BLaER1 treated with 17β-estradiol and CSF1 and Interleukin-3, amounts not matched to agents 10 nM and 100 nM (cell line): ENCODE measurements at regions not wholly inside any gene's neighbourhood (a gene's known extent, or its start where the extent isn't known, plus 50 kb on each side); places are given as distances from the start of the nearest gene placed in this dataset.

Experiments used
- H3K27ac ChIP-seq, 11 experiments: shearing (Covaris generic); formaldehyde crosslinking; 2 replicates each; pipeline ENCODE4 v1.8.1; 2022
- H3K27me3 ChIP-seq, 11 experiments: shearing (Covaris generic); formaldehyde crosslinking; 2 replicates each; pipeline ENCODE4 v1.8.1; 2022
- H3K36me3 ChIP-seq, 11 experiments: shearing (Covaris generic); formaldehyde crosslinking; 2 replicates each; pipeline ENCODE4 v1.8.1; 2022
- H3K4me1 ChIP-seq, 10 experiments: shearing (Covaris generic); formaldehyde crosslinking; 2 replicates each; pipeline ENCODE4 v1.8.1; 2022
- H3K4me2 ChIP-seq, 11 experiments: shearing (Covaris generic); formaldehyde crosslinking; 2 replicates each; pipeline ENCODE4 v1.8.1; 2022
- H3K4me3 ChIP-seq, 10 experiments: shearing (Covaris generic); formaldehyde crosslinking; 2 replicates each; pipeline ENCODE4 v1.8.1; 2022
- H3K9ac ChIP-seq, 11 experiments: shearing (Covaris generic); formaldehyde crosslinking; 2 replicates each; pipeline ENCODE4 v1.8.1; 2022
- H3K9me3 ChIP-seq, 11 experiments: shearing (Covaris generic); formaldehyde crosslinking; replicated peaks in 1 of 11; 2 replicates each; pipeline ENCODE4 v1.8.1; 2022
- H4K20me1 ChIP-seq, 11 experiments: shearing (Covaris generic); formaldehyde crosslinking; 2 replicates each; pipeline ENCODE4 v1.8.1; 2022
- Cebpa-rat ChIP-seq, 11 experiments: shearing (Covaris generic); IDR thresholded peaks; 2 replicates each; pipeline ENCODE4 v1.8.1; 2022

DNA sequence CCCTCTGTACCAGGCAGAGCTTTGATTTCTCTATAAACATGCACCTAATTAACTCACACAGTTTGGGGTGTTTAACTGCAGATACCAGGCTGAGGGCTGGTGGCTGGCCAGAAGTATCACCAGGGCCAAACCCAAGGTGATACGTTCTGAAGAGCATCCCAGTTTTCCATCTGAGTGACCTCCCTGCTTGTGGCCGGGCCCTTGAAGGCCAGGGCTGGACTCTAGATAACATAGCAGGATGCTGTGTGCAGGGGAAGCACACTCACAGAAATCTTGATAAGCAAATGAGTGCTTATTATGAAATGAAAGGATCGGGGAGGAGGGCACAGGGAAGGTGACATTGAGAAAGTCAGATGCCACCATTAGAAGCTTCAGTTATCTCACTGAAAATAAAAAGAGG is 582.4 kb downstream of the BRINP1 start:
- H3K4me1 ChIP-seq: no peaks in the 10 kb centered on the region

DNA sequence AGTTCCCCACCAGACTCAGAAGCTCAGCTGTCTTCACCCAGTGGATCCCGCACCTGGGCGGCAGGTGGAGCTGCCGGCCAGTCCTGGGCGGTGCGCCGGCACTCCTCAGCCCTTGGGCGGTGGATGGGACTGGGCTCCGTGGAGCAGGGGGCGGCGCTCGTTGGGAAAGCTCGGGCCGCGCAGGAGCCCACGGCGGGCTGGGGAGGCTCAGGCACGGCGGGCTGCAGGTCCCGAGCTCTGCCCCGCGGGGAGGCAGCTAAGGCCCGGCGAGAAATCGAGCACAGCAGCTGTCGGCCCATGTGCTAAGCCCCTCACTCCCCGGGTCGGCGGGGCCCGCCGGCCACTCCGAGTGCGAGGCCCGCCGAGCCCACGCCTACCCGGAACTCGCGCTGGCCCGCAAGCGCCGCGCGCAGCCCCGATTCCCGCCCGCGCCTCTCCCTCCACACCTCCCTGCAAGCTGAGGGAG is 560.0 kb downstream of the BRINP1 start:
- Histone ChIP-seq H3K27me3 (no peaks in the 10 kb centered on the region), H3K9ac (no peak overlapping the region), H4K20me1 (no peaks in the 10 kb centered on the region), H3K4me3 (no peak overlapping the region), H3K36me3 (no peaks in the 10 kb centered on the region), H3K9me3 (peaks cover 12 to 19% (median 13%) of the 10 kb centered on the region in 11 experiments; a peak in 20 of 22 replicates), H3K4me1 (no peaks in the 10 kb centered on the region), H3K27ac (no peak overlapping the region), H3K4me2 (no peak overlapping the region)
- TF ChIP-seq Cebpa-rat (IDR thresholded peaks at IDR 0.05): no peak

More for the DNA sequence above, 582.4 kb downstream of the BRINP1 start:
- no peaks in the 10 kb centered on the region for H3K9me3 ChIP-seq
- H3K9ac ChIP-seq: no peak overlapping the region
- H3K27me3 ChIP-seq: no peaks in the 10 kb centered on the region
- H3K4me2 ChIP-seq: no peak overlapping the region
- no peaks in the 10 kb centered on the region for H3K36me3 ChIP-seq
- H3K4me3 ChIP-seq: no peak overlapping the region
- H4K20me1 ChIP-seq: no peaks in the 10 kb centered on the region
- TF ChIP-seq Cebpa-rat (IDR thresholded peaks at IDR 0.05): no peak
- no peak overlapping the region for H3K27ac ChIP-seq

DNA sequence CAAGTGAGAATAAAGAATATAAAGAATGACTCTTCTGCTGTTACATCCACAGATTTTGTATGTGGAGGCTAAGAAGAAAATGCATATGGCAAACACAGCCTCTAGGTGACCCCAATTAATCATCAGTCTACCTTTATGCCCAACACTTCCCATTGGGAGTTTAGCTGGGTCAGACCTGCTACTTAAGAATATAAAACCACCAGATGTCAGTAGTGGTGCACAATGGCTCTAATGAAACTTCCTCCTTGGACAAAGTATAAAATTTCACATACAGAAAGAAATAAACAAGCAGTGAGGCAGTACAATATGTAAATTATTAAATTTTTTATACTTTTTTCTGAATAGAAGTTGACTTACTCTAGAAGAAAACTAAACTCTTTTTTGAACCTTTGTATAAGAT is 539.9 kb downstream of the BRINP1 start:
- no peak overlapping the region for H3K27ac ChIP-seq
- no peaks in the 10 kb centered on the region for H3K36me3 ChIP-seq
- H3K4me1 ChIP-seq: no peaks in the 10 kb centered on the region
- H3K4me2 ChIP-seq: no peak overlapping the region
- TF ChIP-seq Cebpa-rat (IDR thresholded peaks at IDR 0.05): no peak
- H3K4me3 ChIP-seq: no peak overlapping the region
- no peaks in the 10 kb centered on the region for H3K9me3 ChIP-seq
- no peak overlapping the region for H3K9ac ChIP-seq
- H4K20me1 ChIP-seq: no peaks in the 10 kb centered on the region
- no peaks in the 10 kb centered on the region for H3K27me3 ChIP-seq

DNA sequence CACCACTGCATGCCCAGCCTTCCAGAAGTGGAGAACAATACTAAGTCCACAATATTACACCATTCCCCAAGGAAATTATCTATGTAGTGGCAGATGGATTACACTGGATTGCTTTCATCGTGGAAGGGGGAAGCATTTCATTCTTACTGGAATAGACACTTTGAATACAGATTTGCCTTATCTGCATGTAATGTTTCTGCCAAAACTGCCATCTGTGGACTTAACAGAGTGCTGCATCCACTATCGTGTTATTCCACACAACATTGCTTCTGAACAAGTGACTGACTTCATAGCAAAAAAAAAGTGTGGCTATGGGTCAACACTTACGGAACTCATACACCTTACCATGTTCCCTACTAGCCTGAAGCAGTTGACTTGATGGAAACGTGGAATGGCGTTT is 536.9 kb downstream of the BRINP1 start:
- H3K9me3 ChIP-seq: peaks cover 11 to 17% (median 14%) of the 10 kb centered on the region in 11 experiments; a peak in 21 of 22 replicates
- H3K4me3 ChIP-seq: no peak overlapping the region
- H3K4me2 ChIP-seq: no peak overlapping the region
- no peaks in the 10 kb centered on the region for H3K4me1 ChIP-seq
- no peak overlapping the region for H3K9ac ChIP-seq
- TF ChIP-seq Cebpa-rat (IDR thresholded peaks at IDR 0.05): no peak
- no peaks in the 10 kb centered on the region for H4K20me1 ChIP-seq
- no peaks in the 10 kb centered on the region for H3K36me3 ChIP-seq
- no peaks in the 10 kb centered on the region for H3K27me3 ChIP-seq
- no peak overlapping the region for H3K27ac ChIP-seq

- Histone ChIP-seq H3K4me1 (no peaks in the 10 kb centered on the region), H3K9me3 (peaks cover 11 to 17% (median 14%) of the 10 kb centered on the region in 11 experiments; a peak in 21 of 22 replicates), H3K36me3 (no peaks in the 10 kb centered on the region), H3K27me3 (no peaks in the 10 kb centered on the region), H3K9ac (no peak overlapping the region), H3K27ac (no peak overlapping the region), H3K4me2 (no peak overlapping the region), H3K4me3 (no peak overlapping the region), H4K20me1 (no peaks in the 10 kb centered on the region)
- no peak for TF ChIP-seq Cebpa-rat (IDR thresholded peaks at IDR 0.05)
Measured at GRCh38 chr9:118836891-118837290, 532.3 kb downstream of the BRINP1 start.

- H3K4me2 ChIP-seq: no peak overlapping the region
- no peaks in the 10 kb centered on the region for H3K4me1 ChIP-seq
- no peaks in the 10 kb centered on the region for H3K9me3 ChIP-seq
- no peaks in the 10 kb centered on the region for H3K27me3 ChIP-seq
- no peaks in the 10 kb centered on the region for H3K36me3 ChIP-seq
- no peak overlapping the region for H3K4me3 ChIP-seq
- no peaks in the 10 kb centered on the region for H4K20me1 ChIP-seq
- TF ChIP-seq Cebpa-rat (IDR thresholded peaks at IDR 0.05): no peak
- no peak overlapping the region for H3K9ac ChIP-seq
- H3K27ac ChIP-seq: no peak overlapping the region
Measured at GRCh38 chr9:118871531-118871930, 497.7 kb downstream of the BRINP1 start.

GRCh38 chr9:118882684-118883083 is 486.6 kb downstream of the BRINP1 start:
- no peaks in the 10 kb centered on the region for H3K27me3 ChIP-seq

GRCh38 chr9:118883411-118883810 is 485.8 kb downstream of the BRINP1 start:
- no peaks in the 10 kb centered on the region for H3K36me3 ChIP-seq
- H3K4me2 ChIP-seq: no peak overlapping the region
- H3K4me3 ChIP-seq: no peak overlapping the region
- no peaks in the 10 kb centered on the region for H3K27me3 ChIP-seq
- no peak for TF ChIP-seq Cebpa-rat (IDR thresholded peaks at IDR 0.05)
- H3K27ac ChIP-seq: no peak overlapping the region
- no peaks in the 10 kb centered on the region for H3K9me3 ChIP-seq
- H4K20me1 ChIP-seq: no peaks in the 10 kb centered on the region
- no peak overlapping the region for H3K9ac ChIP-seq
- H3K4me1 ChIP-seq: peaks cover 0 to 7% (median 0%) of the 10 kb centered on the region in 10 experiments; a peak in 1 of 20 replicates

More at GRCh38 chr9:118882684-118883083, 486.6 kb downstream of the BRINP1 start:
- no peak overlapping the region for H3K9ac ChIP-seq
- H3K4me3 ChIP-seq: no peak overlapping the region
- H4K20me1 ChIP-seq: no peaks in the 10 kb centered on the region
- no peak overlapping the region for H3K4me2 ChIP-seq
- no peaks in the 10 kb centered on the region for H3K36me3 ChIP-seq
- no peak overlapping the region for H3K27ac ChIP-seq
- no peak for TF ChIP-seq Cebpa-rat (IDR thresholded peaks at IDR 0.05)
- no peaks in the 10 kb centered on the region for H3K9me3 ChIP-seq
- peaks cover 0 to 7% (median 0%) of the 10 kb centered on the region in 10 experiments; a peak in 1 of 20 replicates for H3K4me1 ChIP-seq

DNA sequence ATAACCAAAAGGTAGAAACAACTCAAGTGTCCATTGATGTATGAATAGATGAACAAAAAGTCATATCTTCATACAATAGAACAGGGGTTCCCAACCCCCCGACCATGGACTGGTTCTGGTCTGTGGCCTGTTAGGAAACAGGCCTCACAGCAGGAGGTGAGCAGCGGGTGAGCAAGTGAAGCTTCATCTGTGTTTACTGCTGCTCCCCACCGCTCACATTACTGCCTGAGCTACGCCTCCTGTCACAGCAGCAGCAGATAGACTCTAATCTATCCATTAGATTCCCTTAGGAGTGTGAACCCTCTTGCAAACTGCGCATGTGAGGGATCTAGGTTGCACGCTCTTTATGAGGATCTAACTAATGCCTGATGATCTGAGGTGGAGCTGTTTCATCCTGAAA is 478.0 kb downstream of the BRINP1 start:
- Histone ChIP-seq H3K9ac (no peak overlapping the region), H3K4me2 (no peak overlapping the region), H3K9me3 (no peaks in the 10 kb centered on the region)

GRCh38 chr9:118896324-118897000 is 472.8 kb downstream of the BRINP1 start:
- no peaks in the 10 kb centered on the region for H3K9me3 ChIP-seq
- H4K20me1 ChIP-seq: no peaks in the 10 kb centered on the region
- no peaks in the 10 kb centered on the region for H3K27me3 ChIP-seq
- no peak overlapping the region for H3K27ac ChIP-seq
- no peak for TF ChIP-seq Cebpa-rat (IDR thresholded peaks at IDR 0.05)
- no peak overlapping the region for H3K4me3 ChIP-seq
- no peak overlapping the region for H3K4me2 ChIP-seq
- no peaks in the 10 kb centered on the region for H3K36me3 ChIP-seq
- H3K4me1 ChIP-seq: peaks cover 0 to 4% (median 0%) of the 10 kb centered on the region in 10 experiments; a peak in 1 of 20 replicates
- H3K9ac ChIP-seq: no peak overlapping the region

More for the DNA sequence above, 478.0 kb downstream of the BRINP1 start:
- H3K27me3 ChIP-seq: no peaks in the 10 kb centered on the region
- H3K4me3 ChIP-seq: no peak overlapping the region
- no peaks in the 10 kb centered on the region for H4K20me1 ChIP-seq
- peaks cover 0 to 4% (median 0%) of the 10 kb centered on the region in 10 experiments; a peak in 1 of 20 replicates for H3K4me1 ChIP-seq
- H3K27ac ChIP-seq: no peak overlapping the region
- TF ChIP-seq Cebpa-rat (IDR thresholded peaks at IDR 0.05): no peak
- H3K36me3 ChIP-seq: no peaks in the 10 kb centered on the region
